ENCODE measurements at regions not wholly inside any gene's neighbourhood (a gene's known extent, or its start where the extent isn't known, plus 50 kb on each side); places are given as distances from the start of the nearest gene placed in this dataset.
A peak's percentile ranks its signal among the peaks of the same experiment; 100 is the strongest.
"Not testable (repeated sequence)": the region's sequence is repeated elsewhere in the genome, so short reads cannot be mapped to it uniquely, and the experiment has no call there.

DNA sequence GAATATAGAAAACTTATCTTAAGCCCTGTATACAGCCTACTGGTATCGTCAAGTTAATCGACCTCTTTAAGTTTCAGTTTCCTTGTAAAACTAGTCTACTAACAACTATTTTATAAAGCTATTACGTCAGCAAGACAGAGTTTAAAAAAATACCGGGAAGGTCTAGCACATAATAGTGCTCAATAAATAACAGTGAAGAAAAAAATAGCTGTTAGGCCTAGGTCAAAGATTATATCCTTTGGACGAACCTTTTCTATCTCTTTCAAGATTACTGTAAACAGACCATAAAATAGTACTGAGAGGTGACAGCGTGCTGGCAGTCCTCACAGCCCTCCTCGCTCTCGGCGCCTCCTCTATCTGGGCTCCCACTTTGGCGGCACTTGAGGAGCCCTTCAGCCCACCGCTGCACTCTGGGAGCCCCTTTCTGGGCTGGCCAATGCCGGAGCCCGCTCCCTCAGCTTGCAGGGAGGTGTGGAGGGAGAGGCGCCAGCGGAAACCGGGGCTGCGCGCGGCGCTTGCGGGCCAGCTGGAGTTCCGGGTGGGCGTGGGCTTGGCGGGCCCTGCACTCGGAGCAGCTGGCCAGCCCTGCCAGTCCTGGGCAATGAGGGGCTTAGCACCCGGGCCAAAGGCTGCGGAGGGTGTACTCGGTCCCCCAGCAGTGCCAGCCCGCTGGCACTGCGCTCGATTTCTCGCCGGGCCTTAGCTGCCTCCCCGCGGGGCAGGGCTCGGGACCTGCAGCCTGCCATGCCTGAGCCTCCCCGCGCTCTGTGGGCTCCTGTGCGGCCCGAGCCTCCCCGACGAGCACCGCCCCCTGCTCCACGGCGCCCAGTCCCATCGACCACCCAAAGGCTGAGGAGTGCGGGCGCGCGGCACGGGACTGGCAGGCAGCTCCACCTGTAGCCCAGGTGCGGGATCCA, 119.1 kb upstream of the HSF2 start:
- DNase-seq (ENCODE audit: low spot score), result not testable (repeated sequence)

DNA sequence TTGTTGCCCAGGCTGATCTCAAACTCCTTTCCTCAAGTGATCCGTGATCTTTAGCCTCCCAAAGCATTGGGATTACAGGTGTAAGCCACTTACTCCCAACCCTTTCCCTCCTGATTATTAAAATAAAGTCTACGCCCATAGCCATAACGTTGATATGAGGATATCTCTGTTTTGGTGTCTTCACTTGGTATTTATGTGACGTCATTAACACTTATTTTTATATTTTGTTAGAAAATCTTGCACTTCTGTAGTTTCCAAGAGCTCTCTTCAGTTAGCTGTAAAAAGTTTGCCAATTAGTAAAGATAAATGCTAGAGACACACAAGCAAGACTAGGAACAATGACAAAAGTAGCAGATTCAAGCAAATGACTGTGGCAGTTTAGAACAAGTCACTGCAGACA, 115.6 kb upstream of the HSF2 start:
- no peak for DNase-seq (ENCODE audit: low spot score)

DNA sequence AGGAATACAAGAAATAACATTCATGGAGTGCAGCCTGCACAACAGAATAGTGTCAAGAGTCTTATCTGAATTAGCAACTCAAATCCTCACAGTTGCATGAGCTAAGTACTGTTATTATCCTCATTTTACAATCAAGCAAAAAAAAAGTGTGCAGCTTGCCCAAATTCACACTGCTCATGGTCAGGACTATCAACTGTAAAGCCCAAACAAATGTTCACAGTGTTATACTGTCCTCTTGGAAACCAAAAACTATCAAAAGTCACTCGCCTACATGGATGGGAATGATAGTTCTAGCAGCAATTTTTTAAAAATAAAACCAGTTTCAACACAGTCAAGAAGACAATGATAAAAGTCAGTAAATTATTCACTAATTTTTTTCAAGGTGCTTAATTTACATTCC, 114.6 kb upstream of the HSF2 start:
- no peak for DNase-seq (ENCODE audit: low spot score)

DNA sequence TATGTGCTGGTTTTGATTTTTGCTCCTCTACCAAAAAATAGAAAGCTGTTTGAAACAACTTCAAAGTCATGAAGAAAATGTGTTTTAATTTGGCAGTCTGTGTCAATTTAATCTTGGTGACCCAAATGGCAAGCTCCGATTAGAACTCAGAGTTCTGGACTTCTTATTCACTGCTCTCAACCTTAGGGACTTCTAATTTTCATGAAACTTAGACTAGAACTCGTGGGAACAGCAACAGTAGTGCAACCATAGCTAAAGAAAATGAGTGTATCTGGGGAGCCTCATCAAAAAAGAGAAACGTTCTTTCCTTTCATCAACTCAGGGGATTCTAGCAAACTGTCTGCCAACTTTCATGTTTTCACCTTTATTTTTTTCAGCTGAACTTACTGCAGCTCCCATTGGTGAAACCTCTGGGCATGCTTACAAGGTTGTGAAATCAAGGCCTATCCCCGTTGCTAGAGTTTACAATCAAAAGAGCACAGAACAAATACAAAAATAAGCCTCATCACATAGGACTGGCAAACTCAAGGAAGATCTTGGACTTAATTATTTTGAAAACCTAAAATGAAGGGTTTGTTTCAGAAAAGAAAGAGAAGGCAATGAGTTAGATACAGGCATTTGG, 114.0 kb upstream of the HSF2 start:
- DNase-seq (ENCODE audit: low spot score), result no peak

DNA sequence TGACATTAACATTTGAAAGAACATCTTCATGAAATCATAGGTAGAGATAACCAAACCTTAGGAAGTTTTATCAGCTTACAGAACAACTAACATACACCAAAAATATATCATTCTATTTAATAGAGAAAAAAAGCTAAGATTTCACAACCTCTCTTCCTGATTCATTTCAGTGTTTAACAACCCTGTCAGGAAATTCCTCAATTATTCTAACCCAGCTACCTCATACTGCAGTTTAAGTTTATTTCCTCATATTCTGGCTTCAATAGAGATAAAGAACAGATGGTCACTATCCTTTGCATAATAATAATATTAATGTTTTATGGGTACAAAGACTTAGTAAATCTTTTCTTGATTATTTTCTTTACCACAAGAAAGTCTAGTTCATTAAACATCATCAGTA, 112.9 kb upstream of the HSF2 start:
- no peak for DNase-seq (ENCODE audit: low spot score)

DNA sequence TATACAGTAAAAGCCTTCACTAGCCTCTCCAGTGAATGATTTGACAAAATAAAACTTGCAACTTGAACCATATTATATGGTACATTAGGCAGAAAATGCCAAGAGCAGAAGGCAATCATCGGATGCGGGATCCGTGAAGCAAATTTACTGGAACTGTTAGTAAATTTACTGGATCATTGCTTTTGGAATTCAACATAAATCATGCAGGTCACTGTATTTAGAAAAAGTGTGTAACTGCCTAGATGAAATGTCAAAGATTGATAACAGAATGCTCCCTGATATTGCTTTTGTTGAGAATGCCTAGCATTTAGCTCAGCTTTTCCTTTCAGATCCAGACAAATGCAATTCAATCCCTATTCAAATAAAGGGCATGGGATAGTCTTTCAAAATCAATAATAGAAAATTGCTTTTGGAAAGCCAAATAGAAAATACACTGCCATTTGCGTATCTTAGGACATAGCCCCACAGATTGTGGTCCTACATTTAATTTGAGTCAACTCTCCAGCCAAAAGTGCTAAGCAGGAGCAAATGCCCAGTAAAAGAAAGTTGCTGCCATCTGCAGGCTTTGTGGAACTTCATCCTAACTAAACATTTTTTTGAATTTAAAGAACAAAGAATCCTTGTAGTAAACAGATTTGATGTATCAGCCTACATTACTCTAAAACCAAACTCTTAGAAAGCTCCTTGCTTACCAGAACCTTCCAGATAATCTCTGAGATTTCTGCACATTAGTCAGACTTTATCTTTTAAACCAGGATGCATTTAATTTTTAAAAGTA, 109.5 kb upstream of the HSF2 start:
- DNase-seq (ENCODE audit: low spot score), result peak; percentile 37

DNA sequence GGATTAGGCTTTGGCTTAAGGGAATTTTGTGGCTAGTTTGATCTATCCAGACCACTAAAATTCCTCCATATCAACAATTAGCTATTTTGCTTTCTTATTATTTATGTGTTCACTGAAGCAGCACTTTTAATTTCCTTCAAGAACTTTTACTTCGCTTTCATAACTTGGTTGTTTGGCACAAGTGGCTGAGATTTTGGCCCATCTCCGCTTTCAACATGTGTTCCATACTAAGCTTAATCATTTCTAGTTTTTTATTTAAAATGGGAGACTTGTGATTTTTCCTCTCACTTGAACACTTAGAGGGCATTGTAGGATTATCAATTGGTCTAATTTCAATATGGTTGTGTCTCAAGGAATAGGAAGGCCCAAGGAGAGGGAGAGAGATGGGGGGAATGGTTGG, 102.4 kb upstream of the HSF2 start:
- DNase-seq (ENCODE audit: low spot score), result no peak

DNA sequence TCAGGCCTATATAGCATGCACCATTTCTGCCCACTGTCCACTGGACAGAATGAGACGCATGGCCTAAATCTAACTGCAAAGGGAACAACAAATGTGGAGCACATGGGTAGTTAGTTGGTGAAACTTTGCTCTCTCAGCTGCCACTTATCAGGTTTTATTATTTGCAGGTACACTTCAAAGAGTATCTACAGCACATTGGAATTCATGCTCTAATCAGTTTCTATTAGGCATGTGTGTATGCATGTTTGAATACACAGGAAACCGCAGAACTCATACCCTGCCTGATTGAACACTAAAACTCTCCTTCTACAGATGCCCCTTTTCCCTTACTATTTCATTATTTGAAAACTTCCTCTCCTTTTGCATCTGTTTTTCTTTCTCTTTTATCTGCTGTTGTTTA, 97.4 kb upstream of the HSF2 start:
- no peak for DNase-seq (ENCODE audit: low spot score)

DNA sequence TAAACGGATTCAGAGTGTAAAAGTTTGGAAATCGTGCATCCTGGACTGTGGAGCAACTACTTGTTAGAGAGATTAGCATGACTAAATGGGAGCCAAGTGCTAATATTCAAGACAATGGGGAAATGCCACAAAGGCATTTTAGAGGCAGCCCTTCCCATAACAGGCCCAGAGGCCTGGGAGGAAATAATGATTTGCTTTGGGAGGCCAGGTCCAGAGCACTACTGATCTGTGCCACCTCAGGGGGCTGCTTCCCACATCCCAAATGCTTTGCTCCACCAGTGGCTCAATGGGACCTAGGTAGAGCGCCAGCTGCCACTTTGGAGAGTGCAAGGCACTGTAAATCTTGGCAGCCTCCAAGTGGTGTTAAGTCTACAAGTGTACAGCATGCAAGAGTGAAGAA, 91.9 kb upstream of the HSF2 start:
- DNase-seq (ENCODE audit: low spot score), result no peak

DNA sequence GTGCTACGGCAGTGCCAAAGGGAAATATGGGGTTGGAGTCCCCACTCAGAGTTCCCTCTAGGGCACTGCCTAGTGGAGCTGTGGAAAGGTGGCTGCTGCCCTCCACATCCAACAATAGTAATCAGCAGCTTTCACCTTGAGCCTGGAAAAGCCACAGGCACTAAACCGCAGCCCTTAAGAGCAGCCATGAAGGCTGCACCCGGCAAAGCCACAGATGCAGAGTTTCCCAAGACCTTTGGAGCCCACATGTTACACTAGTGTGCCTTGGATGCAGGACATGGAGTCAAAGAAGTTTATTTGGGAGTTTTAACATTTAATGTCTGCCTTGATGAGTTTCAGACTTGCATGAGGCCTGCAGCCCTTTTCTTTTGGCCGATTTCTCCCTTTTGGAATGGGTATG, 91.4 kb upstream of the HSF2 start:
- DNase-seq (ENCODE audit: low spot score), result no peak

DNA sequence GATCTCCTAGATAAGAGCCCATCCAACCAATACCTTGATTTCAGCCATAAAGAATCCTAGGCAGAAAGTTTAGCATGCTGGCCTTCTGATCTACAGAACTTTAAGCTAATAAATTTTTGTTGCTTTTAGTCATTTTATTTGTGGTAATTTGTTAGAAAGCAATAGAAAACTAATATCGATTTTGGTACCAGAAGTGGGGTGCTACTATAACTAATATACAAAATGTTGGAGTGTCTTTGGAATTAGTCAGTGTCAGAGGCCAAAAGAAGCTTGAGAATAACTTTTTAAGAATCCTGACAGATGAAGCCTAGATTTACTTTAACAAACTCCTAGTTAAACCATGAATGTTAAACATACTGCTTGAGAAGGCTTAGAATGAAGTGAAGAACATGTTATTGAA, 83.6 kb upstream of the HSF2 start:
- DNase-seq (ENCODE audit: low spot score), result no peak

DNA sequence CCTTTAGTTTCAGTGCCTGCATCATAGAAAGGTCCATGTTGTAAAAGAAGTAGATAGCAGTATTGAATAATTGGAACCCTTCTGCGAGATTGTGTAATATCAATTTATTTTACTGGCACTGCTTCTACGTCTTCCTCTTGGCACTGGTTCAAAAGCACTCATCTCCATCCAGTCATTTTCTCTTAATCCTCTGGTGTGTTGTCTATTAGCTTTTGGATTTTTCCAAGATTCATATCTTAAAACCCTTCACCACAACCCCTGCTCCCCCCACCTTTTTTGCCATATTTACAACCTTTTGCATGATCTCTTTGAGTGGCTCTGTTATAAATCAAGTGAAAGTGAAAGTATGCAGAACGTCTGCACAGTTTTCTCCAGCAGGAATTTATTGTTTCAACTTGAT, 76.6 kb upstream of the HSF2 start:
- peak; percentile 9 for DNase-seq (ENCODE audit: low spot score)

DNA sequence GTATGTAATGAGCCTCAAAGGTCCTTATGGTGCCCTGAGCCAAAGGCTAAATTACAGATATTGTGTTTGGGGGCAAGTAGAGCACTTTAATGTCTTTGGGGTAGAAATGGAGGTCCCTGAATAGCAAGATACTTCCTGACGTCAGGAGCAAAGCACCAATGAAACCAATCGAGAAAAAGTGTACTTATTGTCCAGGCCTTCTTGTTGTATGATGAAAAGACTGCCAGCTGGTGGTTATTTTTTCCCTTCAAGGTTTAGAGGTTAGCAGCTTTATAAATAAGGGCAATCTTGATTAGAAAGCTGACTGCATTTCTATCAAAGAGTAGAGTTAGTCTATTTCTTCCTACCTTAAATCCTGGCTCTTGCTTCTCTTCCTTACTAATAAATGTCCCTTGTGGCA, 76.1 kb upstream of the HSF2 start:
- no peak for DNase-seq (ENCODE audit: low spot score)

DNA sequence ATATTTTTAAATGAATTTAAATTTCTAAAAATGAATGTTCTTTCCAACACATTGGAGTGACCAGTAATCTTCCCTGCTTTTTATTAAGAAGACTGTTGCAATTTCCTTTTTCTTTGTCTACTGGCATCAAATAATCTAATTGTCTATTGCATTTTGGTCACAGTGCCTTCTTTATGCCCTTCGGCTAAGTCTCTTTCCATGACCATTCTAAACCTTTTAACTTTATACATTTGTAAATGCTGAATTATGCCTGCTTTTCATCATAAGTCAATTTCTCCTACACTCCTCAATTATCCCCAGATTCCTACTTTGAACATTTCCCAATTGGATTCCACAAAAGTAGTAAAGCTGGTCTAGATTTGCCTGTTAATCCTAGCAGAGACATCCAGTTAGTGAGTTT, 69.1 kb upstream of the HSF2 start:
- DNase-seq (ENCODE audit: low spot score), result no peak

DNA sequence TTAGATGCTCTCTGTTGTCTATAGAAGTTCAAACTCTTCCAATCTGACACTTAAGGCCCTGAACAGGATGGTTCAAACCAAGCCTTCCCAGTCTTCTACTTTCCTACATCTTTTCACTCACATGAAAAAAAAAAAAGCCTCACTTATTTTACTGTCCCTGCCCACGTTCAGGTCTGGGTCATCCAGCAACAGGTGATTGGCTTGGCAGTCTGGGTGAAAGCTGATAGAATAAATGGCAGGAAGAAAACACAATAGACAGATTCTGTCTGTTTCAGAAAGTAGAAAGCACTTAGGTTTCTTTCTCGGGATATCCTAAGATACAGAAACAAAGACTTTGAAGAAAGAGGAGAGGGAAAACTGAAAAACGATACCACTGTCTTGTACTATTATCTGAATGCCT, 61.8 kb upstream of the HSF2 start:
- DNase-seq (ENCODE audit: low spot score), result no peak

DNA sequence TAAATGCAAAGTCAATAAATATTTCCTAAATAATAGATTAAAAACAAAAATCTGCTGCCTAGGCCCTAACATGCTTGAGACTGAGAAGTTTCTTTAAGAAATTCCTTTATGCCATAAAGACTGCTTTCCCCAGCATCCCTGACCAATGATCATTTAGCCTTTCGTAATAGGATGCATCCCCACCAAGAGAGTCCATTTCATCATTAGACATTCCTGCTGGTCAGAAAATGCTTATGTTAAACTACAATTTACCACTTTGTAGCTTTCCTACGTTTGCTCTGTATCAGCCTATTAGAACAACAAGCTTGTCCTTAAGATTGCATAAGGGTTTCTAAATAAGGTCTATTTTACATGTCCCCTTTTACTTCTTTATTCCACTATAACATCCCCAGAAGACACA, 59.8 kb upstream of the HSF2 start:
- no peak for DNase-seq (ENCODE audit: low spot score)

DNA sequence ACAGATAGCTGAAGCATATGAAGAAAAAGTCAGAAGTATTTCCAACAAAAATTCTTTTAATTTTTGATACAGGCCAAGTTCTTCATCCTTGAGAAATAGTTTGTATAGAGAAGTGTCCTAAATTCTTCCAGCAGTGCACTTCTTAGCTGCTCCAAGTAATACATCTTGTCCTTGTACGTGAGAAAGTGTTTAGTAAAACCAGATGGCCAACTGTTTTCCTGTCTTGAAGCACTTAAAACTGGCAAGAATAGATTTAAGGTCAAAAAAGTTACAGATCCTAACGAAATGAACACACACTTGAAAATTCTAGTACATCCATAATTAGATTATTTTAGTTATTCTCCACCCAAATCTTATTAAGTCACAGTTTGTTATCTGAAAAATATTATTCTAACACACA, 52.2 kb upstream of the HSF2 start:
- DNase-seq (ENCODE audit: low spot score), result no peak

DNA sequence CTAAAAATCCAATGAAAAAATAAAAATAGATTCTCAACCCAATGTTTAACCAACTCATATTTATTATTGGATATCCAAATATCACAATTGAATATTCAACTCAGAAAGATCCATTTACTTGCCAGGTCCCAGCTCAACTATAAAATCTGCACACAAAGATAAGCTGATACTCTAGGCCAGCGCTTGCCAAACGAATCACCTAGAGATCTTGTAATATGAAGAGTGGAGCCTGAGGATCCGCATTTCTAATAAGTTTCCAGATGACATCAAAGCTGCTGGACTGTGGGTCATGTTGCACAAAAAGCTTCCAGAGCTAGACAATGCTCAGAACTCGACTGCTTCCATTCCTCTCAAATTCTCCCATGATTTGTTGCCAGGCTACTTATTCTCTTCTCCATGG, 51.7 kb upstream of the HSF2 start:
- DNase-seq (ENCODE audit: low spot score), result no peak

Data from kidney tubule cell (primary cell).